Activated CD8-positive, alpha-beta memory T cell treated with anti-CD3 and anti-CD28 coated beads, Interleukin-2, amount 10 ng/mL, durations not matched to agents 7 days and 5 days (primary cell): ENCODE measurements at regions not wholly inside any gene's neighbourhood (a gene's known extent, or its start where the extent isn't known, plus 50 kb on each side); places are given as distances from the start of the nearest gene placed in this dataset.

Experiments
- ATAC-seq: fragments of 150-1000 bp; cut with Tn5 transposase; one replicate; pipeline ENCODE4 v1.10.0; 2021; ENCODE audit warnings: moderate library complexity
- CTCF ChIA-PET: fragments of 350-600 bp; sonication (Branson Sonifier 250); formaldehyde crosslinking; loops from one replicate; lab custom pipeline; 2021; ENCODE audit warnings: antibody characterized with exemption; lab: Charles Lee
- DNase-seq: peaks from one replicate; pipeline ENCODE4 v3.0.0-alpha.2; 2020
- H3K27ac Mint-ChIP-seq: one replicate; pipeline ENCODE4 v1.8.0; 2021; ENCODE audit warnings: mild to moderate bottlenecking, mixed read lengths
- H3K27me3 Mint-ChIP-seq: one replicate; pipeline ENCODE4 v1.8.0; 2021; ENCODE audit warnings: mixed read lengths
- H3K36me3 Mint-ChIP-seq: one replicate; pipeline ENCODE4 v1.8.0; 2021; ENCODE audit warnings: mild to moderate bottlenecking, mixed read lengths
- H3K4me1 Mint-ChIP-seq: one replicate; pipeline ENCODE4 v1.8.0; 2021; ENCODE audit warnings: mixed read lengths
- H3K4me3 Mint-ChIP-seq: one replicate; pipeline ENCODE4 v1.8.0; 2021; ENCODE audit warnings: mild to moderate bottlenecking, moderate library complexity, mixed read lengths
- H3K9me3 Mint-ChIP-seq: one replicate; pipeline ENCODE4 v1.8.0; 2022; ENCODE audit warnings: low read depth, mixed read lengths

- Mint-ChIP-seq H3K9me3 (no peaks in the 10 kb centered on the region), H3K4me3 (no peak overlapping the region), H3K27ac (no peak overlapping the region), H3K27me3 (no peaks in the 10 kb centered on the region), H3K4me1 (no peaks in the 10 kb centered on the region), H3K36me3 (no peaks in the 10 kb centered on the region)
- CTCF ChIA-PET, result no interaction called here
- ATAC-seq (no peak), DNase-seq (peak; percentile 15)
Measured at GRCh38 chr22:48891688-48892577, 935.7 kb downstream of the BRD1 start.

- CTCF ChIA-PET, result no interaction called here
- no peaks in the 10 kb centered on the region for H3K36me3 Mint-ChIP-seq
- ATAC-seq (no peak), DNase-seq (peak; percentile 8)
- no peaks in the 10 kb centered on the region for H3K4me1 Mint-ChIP-seq
- no peak overlapping the region for H3K4me3 Mint-ChIP-seq
- H3K27me3 Mint-ChIP-seq, result no peaks in the 10 kb centered on the region
- H3K9me3 Mint-ChIP-seq, result no peaks in the 10 kb centered on the region
- no peak overlapping the region for H3K27ac Mint-ChIP-seq
Measured at GRCh38 chr22:48890693-48891554, 936.7 kb downstream of the BRD1 start.

DNA sequence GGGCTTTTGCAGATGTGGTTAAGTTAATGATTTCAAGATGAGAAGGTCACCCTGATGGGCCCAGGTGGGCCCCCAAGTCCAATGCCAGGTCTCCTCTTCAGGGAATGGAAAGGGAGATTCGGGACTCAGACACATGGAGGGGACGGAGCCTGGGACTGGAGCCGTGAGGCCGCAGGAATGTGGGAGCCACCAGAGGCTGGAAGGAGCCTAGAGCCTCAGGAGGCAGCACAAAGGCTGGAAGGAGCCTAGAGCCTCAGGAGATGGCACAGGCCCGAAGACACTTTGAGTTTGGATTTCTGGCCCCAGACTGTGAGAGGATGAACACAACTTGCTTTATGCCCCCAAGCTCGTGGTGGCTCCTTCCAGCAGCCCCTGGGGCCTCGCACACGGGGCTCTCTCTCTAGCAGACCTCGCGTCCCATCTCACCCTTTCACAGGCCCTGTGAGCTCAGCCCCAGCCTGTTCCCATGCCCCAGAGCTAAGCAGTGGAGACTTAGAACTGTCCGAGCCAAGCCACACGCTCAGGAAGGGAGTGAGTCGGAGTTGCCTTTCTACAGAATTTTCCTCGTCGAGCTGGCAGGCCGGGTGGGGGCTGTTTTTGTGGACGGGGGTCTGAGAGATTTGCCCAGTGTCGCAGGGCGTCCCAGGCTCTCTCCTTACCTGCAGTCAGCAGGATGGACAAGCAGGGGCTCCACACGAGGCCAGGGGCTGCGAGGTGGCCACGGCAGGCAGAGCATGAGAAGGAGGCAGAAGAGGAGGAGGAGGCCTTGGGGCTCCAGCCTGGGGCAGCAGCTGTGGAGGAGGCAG, 937.6 kb downstream of the BRD1 start:
- no peaks in the 10 kb centered on the region for H3K9me3 Mint-ChIP-seq
- H3K4me3 Mint-ChIP-seq, result no peak overlapping the region
- no peaks in the 10 kb centered on the region for H3K27me3 Mint-ChIP-seq
- no peak overlapping the region for H3K27ac Mint-ChIP-seq
- H3K4me1 Mint-ChIP-seq, result no peaks in the 10 kb centered on the region
- ATAC-seq (no peak), DNase-seq (peak; percentile 23)
- CTCF ChIA-PET, result no interaction called here
- H3K36me3 Mint-ChIP-seq, result no peaks in the 10 kb centered on the region

- H3K4me3 Mint-ChIP-seq, result no peak overlapping the region
- no peaks in the 10 kb centered on the region for H3K36me3 Mint-ChIP-seq
- ATAC-seq, result no peak
- DNase-seq, result no peak
- no peaks in the 10 kb centered on the region for H3K27me3 Mint-ChIP-seq
- no peaks in the 10 kb centered on the region for H3K9me3 Mint-ChIP-seq
- CTCF ChIA-PET, result no interaction called here
- H3K4me1 Mint-ChIP-seq, result no peaks in the 10 kb centered on the region
- H3K27ac Mint-ChIP-seq, result no peak overlapping the region
Measured at GRCh38 chr22:48889209-48889830, 938.4 kb downstream of the BRD1 start.

- ATAC-seq, result no peak
- Mint-ChIP-seq H3K4me3 (no peak overlapping the region), H3K27ac (no peak overlapping the region), H3K36me3 (no peaks in the 10 kb centered on the region), H3K4me1 (no peaks in the 10 kb centered on the region), H3K27me3 (no peaks in the 10 kb centered on the region), H3K9me3 (no peaks in the 10 kb centered on the region)
- CTCF ChIA-PET, result no interaction called here
- no peak for DNase-seq
Measured at GRCh38 chr22:48888466-48889208, 939.0 kb downstream of the BRD1 start.

DNA sequence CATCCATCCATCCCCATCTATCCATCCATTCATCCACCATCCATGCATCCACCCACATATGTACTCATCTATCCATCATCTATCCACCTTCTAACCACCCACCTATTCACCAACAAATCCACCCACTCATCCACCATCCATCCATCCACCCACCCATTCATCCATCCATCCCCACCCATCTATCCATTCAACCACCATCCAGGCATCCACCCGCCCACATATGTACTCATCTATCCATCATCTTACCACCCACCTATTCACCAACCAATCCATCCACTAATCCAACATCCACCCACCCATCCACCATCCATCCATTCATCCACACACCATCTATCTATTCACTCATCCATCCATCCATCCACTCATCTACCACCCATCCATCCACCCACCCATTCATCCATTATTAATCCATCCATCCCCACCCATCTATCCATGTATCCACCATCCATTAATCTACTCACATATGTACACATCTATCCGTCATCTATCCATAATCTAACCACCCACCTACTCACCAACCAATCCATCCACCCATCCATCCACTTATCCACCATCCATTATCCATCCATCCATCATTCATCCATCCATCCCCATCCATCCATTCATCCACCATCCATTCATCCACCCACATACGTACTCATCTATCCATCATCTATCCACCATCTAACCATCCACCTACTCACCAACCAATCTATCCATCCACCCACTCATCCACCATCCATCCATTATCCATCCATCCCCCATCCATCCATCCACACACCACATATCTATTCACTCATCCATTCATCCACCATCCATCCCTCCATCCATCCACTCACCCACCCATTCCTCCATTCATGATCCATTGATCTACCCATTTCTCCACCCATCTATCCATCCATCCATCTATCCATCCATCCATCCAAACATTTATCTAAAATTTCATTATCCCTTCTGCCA, 940.0 kb downstream of the BRD1 start:
- Mint-ChIP-seq H3K9me3 (no peaks in the 10 kb centered on the region), H3K27ac (no peak overlapping the region), H3K36me3 (no peaks in the 10 kb centered on the region), H3K4me3 (no peak overlapping the region), H3K4me1 (no peaks in the 10 kb centered on the region), H3K27me3 (no peaks in the 10 kb centered on the region)
- CTCF ChIA-PET, result no interaction called here
- ATAC-seq (no peak), DNase-seq (no peak)

DNA sequence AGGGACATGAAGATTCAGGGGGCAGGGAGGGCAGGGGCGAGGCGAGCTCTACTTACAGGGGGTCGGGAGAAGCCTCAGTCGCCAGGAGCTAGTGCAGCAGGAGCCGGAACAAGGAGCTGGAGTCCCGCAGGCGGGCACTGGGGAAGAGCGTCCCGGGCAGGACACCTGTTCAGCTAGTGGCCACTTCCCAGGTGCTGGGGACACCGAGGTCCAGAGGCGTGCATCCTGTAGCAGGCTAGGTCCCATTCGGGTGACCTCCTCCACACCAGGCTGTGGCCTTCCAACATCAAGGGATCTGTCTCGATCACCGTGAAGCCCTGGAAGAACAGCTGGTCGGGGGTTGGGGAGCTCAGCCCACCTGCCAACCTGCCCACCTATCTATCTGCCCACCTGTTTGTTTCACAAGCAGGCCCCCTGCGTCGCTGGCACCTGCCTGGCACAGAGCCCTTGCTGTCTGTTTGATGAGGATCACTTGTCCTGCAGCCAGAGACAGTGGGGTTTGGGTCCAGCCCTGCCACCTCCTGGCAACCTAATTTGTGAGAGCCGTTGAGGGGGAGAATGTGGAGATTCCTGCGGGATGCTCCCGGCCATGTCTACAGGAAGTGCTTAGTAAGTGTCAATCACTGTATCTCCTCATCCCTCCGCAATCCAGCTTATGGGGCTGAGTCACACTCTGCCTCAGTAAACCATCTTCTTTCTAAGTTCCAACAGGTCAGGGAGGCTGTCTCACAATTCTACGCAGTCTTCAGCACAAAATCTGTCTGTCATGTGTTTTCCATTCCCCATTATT, 940.9 kb downstream of the BRD1 start:
- Mint-ChIP-seq H3K4me1 (no peaks in the 10 kb centered on the region), H3K27ac (no peak overlapping the region), H3K9me3 (no peaks in the 10 kb centered on the region), H3K36me3 (no peaks in the 10 kb centered on the region), H3K27me3 (no peaks in the 10 kb centered on the region), H3K4me3 (no peak overlapping the region)
- ATAC-seq (no peak), DNase-seq (no peak)
- CTCF ChIA-PET, result no interaction called here

- no peak overlapping the region for H3K27ac Mint-ChIP-seq
- no peak overlapping the region for H3K4me3 Mint-ChIP-seq
- H3K36me3 Mint-ChIP-seq, result no peaks in the 10 kb centered on the region
- no peaks in the 10 kb centered on the region for H3K9me3 Mint-ChIP-seq
- ATAC-seq (no peak), DNase-seq (no peak)
- CTCF ChIA-PET, result no interaction called here
- H3K4me1 Mint-ChIP-seq, result no peaks in the 10 kb centered on the region
- H3K27me3 Mint-ChIP-seq, result no peaks in the 10 kb centered on the region
Measured at GRCh38 chr22:48885919-48886305, 941.8 kb downstream of the BRD1 start.

DNA sequence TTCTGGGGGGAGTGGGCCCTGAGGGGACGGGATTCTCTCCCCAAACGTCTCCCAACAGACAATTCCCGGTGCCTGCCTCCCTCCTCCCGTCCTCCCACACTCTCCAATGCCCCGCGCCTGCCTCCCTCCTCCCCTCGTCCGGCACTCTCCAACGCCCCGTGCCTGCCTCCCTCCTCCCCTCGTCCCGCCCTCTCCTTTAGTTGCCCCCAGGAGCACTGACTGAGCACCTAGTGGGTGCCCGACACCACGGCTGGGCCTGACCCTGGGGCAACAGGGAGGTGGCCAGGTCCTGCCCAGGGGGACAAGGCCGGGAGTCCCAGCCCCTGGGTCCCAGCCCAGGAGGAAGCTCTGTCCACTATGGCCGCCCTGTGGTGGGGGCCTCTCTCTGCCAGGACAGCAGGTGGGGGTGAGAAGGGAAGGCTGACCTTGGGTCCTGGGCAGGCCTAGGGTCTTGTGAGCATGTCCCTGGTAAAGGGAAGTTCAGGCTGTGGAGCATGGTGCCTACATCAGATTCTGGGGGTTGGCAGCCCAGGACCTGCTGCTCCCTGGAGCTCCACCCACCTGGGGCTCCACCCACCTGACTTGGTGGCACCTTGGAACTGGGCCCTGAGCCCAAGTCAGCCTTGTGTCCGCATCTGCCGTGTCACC, 942.3 kb downstream of the BRD1 start:
- Mint-ChIP-seq H3K4me1 (no peaks in the 10 kb centered on the region), H3K9me3 (no peaks in the 10 kb centered on the region), H3K27ac (no peak overlapping the region), H3K4me3 (no peak overlapping the region), H3K27me3 (no peaks in the 10 kb centered on the region), H3K36me3 (no peaks in the 10 kb centered on the region)
- ATAC-seq (no peak), DNase-seq (no peak)
- CTCF ChIA-PET, result no interaction called here

GRCh38 chr22:48884786-48885185, 942.9 kb downstream of the BRD1 start:
- Mint-ChIP-seq H3K27ac (no peak overlapping the region), H3K36me3 (no peaks in the 10 kb centered on the region), H3K4me1 (no peaks in the 10 kb centered on the region), H3K4me3 (no peak overlapping the region), H3K9me3 (no peaks in the 10 kb centered on the region), H3K27me3 (no peaks in the 10 kb centered on the region)
- DNase-seq (no peak), ATAC-seq (no peak)
- CTCF ChIA-PET, result no interaction called here

DNA sequence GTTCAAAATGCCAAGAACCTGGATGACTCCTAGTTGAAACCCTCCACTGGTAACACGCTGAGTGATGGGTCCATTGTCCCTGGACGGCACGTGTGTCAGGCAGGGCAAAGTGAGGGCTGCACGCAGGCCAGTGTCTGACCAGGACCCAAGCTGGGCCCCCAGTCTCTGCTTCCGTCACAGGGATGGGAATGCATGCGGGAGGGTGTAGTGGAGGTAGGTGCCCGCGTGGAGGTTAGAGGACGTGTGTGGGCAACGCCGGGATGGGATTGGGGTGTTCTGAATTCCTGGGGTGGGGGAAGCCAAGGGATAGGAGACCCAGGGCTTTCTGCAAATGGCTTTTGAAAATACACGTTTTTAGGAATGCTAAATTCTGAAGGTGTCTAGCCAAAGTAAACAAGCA, 943.3 kb downstream of the BRD1 start:
- Mint-ChIP-seq H3K4me3 (no peak overlapping the region), H3K4me1 (no peaks in the 10 kb centered on the region), H3K9me3 (no peaks in the 10 kb centered on the region), H3K27me3 (no peaks in the 10 kb centered on the region), H3K27ac (no peak overlapping the region), H3K36me3 (no peaks in the 10 kb centered on the region)
- DNase-seq (no peak), ATAC-seq (no peak)
- CTCF ChIA-PET, result no interaction called here
